WI38 (cell line): ENCODE measurements at regions not wholly inside any gene's neighbourhood (a gene's known extent, or its start where the extent isn't known, plus 50 kb on each side); places are given as distances from the start of the nearest gene placed in this dataset.

ENCODE experiments used
- H3K4me3 ChIP-seq: 2 replicates; pipeline ENCODE4 v1.5.1; 2011; ENCODE audit warnings: low read depth, mild to moderate bottlenecking, control low read depth, low read length
- TF ChIP-seq, protein P1 (sequence below): IDR thresholded peaks from 2 replicates; pipeline ENCODE4 v1.5.1; 2012; ENCODE audit warnings: low read depth, mild to moderate bottlenecking, control low read depth, low read length

DNA sequence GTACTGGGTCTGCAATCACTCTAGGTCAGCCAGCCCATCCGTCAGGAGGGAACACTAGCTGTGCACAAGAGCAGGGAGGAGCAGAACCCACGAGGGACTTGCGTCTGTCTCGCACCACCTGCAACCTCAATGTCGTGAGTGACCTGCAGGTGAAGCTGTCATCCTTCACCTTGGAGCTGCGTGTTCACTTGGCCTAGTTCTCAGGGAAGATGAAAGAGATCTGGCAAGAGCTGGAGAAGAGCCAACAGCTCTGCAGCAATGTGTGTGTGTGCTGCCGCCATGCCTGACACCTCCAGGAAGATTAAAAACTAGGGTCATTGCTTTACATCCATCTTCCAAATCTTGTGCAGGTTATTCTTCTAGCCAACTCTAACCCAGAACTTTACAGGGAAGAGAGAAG, 117.6 kb upstream of the MRI1 start:
- TF ChIP-seq, protein P1, sequence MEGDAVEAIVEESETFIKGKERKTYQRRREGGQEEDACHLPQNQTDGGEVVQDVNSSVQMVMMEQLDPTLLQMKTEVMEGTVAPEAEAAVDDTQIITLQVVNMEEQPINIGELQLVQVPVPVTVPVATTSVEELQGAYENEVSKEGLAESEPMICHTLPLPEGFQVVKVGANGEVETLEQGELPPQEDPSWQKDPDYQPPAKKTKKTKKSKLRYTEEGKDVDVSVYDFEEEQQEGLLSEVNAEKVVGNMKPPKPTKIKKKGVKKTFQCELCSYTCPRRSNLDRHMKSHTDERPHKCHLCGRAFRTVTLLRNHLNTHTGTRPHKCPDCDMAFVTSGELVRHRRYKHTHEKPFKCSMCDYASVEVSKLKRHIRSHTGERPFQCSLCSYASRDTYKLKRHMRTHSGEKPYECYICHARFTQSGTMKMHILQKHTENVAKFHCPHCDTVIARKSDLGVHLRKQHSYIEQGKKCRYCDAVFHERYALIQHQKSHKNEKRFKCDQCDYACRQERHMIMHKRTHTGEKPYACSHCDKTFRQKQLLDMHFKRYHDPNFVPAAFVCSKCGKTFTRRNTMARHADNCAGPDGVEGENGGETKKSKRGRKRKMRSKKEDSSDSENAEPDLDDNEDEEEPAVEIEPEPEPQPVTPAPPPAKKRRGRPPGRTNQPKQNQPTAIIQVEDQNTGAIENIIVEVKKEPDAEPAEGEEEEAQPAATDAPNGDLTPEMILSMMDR = no peak
- H3K4me3 ChIP-seq = no peak overlapping the region

DNA sequence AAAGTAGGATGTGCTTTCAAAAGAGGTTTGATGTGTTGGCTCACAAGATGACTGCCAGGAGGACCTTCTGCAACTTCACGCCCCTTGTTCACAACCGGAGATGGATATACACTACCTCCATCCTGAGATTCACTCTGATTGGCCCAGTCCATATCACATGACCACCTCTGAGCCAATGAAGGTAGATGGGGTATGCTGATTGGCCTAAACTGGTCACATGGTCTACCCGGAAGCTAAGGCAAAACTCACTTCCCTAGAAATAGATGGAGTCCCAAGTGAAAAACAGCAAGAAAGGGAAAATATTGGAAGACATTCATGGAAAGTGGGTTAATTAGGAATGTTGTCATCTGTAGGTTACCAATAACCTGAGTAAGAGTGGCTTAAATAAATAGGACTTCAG, 119.7 kb upstream of the MRI1 start:
- H3K4me3 ChIP-seq = no peak overlapping the region
- TF ChIP-seq, protein P1 = no peak

DNA sequence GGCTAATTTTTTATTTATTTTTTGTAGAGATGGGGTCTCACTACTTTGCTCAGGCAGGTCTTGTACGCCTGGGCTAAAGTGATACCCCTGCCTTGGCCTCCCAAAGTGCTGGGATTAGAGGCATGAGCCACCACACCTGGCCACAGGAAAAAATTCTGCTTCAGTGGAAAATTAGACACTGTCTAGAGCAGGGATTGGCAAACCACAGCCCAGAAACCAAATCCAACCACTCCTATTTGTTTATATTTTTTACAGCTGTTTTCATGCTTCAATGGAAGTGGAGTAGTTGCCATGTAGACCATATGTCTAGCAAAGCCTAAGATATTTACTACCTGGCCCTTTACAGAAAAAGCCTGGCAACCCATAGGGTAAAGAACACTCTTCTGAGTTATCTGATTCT, 123.7 kb upstream of the MRI1 start:
- TF ChIP-seq, protein P1 = no peak
- no peak overlapping the region for H3K4me3 ChIP-seq

DNA sequence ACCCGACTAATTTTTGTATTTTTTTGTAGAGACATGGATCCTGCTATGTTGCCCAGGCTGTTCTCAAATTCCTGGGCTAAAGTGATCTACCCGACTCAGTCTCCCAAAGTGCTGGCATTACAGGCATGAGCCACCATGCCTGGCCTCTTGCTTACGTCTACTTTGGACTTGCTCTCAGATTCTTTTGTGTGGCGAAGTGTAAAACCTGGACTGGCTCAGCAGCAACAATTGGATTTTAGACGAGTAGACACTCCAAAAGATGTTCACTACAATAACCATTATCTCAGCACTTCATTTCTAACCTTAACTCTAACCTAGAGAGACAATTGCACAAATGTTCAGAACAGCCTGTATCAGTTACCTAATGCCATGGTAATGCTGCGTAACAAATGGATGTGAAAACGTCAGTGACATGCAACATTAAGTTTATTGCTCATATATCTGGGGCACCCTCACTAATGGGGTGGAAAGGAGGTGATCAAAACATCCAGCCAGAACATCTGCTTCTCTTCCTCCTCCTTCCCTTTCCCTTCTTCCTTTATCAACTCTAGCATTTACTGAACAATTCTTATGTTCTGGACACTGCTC, 124.9 kb upstream of the MRI1 start:
- no peak overlapping the region for H3K4me3 ChIP-seq
- TF ChIP-seq, protein P1 = no peak

DNA sequence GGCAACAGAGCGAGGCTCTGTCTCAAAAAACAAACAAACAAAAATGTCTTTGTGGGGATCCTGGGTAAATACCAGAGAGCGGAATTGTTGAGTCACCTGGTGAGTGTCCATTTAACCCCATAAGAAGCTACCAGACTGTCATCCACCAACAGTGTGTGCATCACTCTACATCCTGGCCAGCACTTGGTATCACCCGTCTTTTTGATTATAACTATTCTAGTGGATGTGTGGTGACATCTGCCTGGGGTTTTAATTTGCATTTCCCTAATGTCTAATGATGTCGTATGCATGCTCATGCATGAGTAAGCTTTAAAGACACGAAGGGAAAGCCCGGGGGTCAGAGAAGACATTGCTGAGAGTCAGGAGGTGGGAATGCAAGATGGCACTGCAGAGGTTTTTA, 126.7 kb upstream of the MRI1 start:
- no peak overlapping the region for H3K4me3 ChIP-seq
- TF ChIP-seq, protein P1 = no peak

DNA sequence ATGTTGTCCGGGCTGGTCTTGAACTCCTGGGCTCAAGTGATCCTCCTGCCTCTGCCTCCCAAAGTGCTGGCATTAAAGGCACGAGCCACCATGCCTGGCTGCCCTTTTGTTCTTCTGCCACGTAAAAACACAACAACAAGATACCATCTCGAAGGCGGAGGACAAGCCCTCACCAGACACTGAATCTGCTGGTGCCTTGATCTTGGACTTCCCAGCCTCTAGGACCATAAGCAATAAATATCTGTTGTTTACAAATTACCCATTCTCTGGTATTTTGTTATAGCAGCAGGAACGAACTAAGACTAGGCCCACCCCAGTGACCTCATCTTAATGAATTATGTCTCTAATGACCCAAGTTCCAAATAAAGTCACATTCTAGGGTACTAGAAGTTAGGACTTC, 128.4 kb upstream of the CACNA1A start:
- H3K4me3 ChIP-seq = no peak overlapping the region
- TF ChIP-seq, protein P1 = no peak

DNA sequence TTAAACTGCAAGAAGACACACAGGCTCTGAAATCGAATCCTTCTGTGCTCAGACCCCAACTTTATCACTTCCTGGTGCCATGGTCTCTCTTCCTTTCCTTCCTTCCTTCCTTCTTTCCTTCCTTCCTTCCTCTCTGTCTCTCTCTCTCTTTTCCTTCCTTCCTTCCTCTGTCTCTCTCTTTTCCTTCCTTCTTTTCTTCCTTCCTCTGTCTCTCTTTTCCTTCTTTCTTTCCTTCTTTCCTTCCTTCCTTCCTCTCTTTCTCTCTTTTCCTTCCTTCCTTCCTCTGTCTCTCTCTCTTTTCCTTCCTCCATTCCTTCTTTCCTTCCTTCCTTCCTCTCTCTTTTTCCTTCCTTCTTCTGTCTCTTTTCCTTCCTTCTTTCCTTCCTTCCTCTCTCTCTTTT, 127.2 kb upstream of the CACNA1A start:
- TF ChIP-seq, protein P1 = no peak
- H3K4me3 ChIP-seq = no peak overlapping the region
